ENCODE measurements at regions not wholly inside any gene's neighbourhood (a gene's known extent, or its start where the extent isn't known, plus 50 kb on each side); places are given as distances from the start of the nearest gene placed in this dataset.
"Not testable (repeated sequence)": the region's sequence is repeated elsewhere in the genome, so short reads cannot be mapped to it uniquely, and the experiment has no call there.

GRCh38 chr4:108453366-108453765, 167.0 kb upstream of the RPL34 start:
- DNase-seq: no peak

GRCh38 chr4:108450236-108450898, 170.0 kb upstream of the RPL34 start:
- DNase-seq: no peak

- no peak for DNase-seq
These were observed 171.2 kb upstream of the RPL34 start for GRCh38 chr4:108449129-108449528.

- DNase-seq: no peak
These were observed 173.8 kb upstream of the RPL34 start for GRCh38 chr4:108446556-108446955.

GRCh38 chr4:108445716-108446115, 174.7 kb upstream of the RPL34 start:
- DNase-seq: no peak

GRCh38 chr4:108443585-108443984, 176.8 kb upstream of the RPL34 start:
- no peak for DNase-seq

- no peak for DNase-seq
These were observed 186.5 kb upstream of the RPL34 start for GRCh38 chr4:108433832-108434231.

GRCh38 chr4:108433394-108433793, 187.0 kb upstream of the RPL34 start:
- DNase-seq: not testable (repeated sequence)

GRCh38 chr4:108432418-108432817, 188.0 kb upstream of the RPL34 start:
- no peak for DNase-seq

GRCh38 chr4:108431986-108432385, 188.4 kb upstream of the RPL34 start:
- no peak for DNase-seq

- no peak for DNase-seq
These were observed 189.5 kb upstream of the RPL34 start for GRCh38 chr4:108430921-108431320.

- no peak for DNase-seq
These were observed 190.7 kb upstream of the RPL34 start for GRCh38 chr4:108429662-108430061.

- no peak for DNase-seq
These were observed 191.5 kb upstream of the RPL34 start for GRCh38 chr4:108428923-108429322.

GRCh38 chr4:108427946-108428485, 192.4 kb upstream of the RPL34 start:
- no peak for DNase-seq

GRCh38 chr4:108426493-108426892, 193.9 kb upstream of the RPL34 start:
- DNase-seq: no peak

GRCh38 chr4:108425988-108426387, 194.4 kb upstream of the RPL34 start:
- no peak for DNase-seq

GRCh38 chr4:108417923-108418322, 202.5 kb upstream of the RPL34 start:
- DNase-seq: no peak

GRCh38 chr4:108416831-108417230, 203.5 kb upstream of the RPL34 start:
- DNase-seq: no peak

GRCh38 chr4:108415389-108415788, 205.0 kb upstream of the RPL34 start:
- no peak for DNase-seq

- no peak for DNase-seq
These were observed 208.5 kb upstream of the RPL34 start for GRCh38 chr4:108411836-108412235.

GRCh38 chr4:108409691-108410090, 210.7 kb upstream of the RPL34 start:
- not testable (repeated sequence) for DNase-seq

GRCh38 chr4:108405586-108405985, 214.8 kb upstream of the RPL34 start:
- no peak for DNase-seq

GRCh38 chr4:108400309-108400708, 220.1 kb upstream of the RPL34 start:
- no peak for DNase-seq

GRCh38 chr4:108399610-108400265, 220.6 kb upstream of the RPL34 start:
- no peak for DNase-seq
